ENCODE measurements at regions not wholly inside any gene's neighbourhood (a gene's known extent, or its start where the extent isn't known, plus 50 kb on each side); places are given as distances from the start of the nearest gene placed in this dataset.

- no peaks in the 10 kb centered on the region for H4K20me1 ChIP-seq (ENCODE audit: control insufficient read depth, insufficient read depth, low read depth, low read length)
- 0 out of 2 replicates have a peak, but pooled peaks cover 2% of the 10 kb centered on the region for H3K9me3 ChIP-seq (ENCODE audit: control insufficient read depth, insufficient read depth, low read length)
- no peak overlapping the region for H3K4me3 ChIP-seq (ENCODE audit: low read length)
- no peak overlapping the region for H3K4me2 ChIP-seq (ENCODE audit: low read length)
- H3K79me2 ChIP-seq (ENCODE audit: control insufficient read depth, low read length): no peaks in the 10 kb centered on the region
- H3K27me3 ChIP-seq (ENCODE audit: control insufficient read depth, low read length): no peaks in the 10 kb centered on the region
- H3K27ac ChIP-seq (ENCODE audit: low read depth, low read length): no peak overlapping the region
- no peaks in the 10 kb centered on the region for H3K9me2 ChIP-seq (replicated peaks; ENCODE audit: control insufficient read depth, low read length)
- H3F3A ChIP-seq (ENCODE audit: control insufficient read depth, insufficient read depth): no peaks in the 10 kb centered on the region
- H3K36me3 ChIP-seq (ENCODE audit: control insufficient read depth, low read length): no peaks in the 10 kb centered on the region
- H3K4me1 ChIP-seq (ENCODE audit: control insufficient read depth, low read length): no peaks in the 10 kb centered on the region
- TF ChIP-seq EZH2phosphoT487 (IDR thresholded peaks at IDR 0.05; ENCODE audit: borderline replicate concordance, low read length) (no peak), CTCF (IDR thresholded peaks at IDR 0.05; ENCODE audit: low read depth, low read length, poor library complexity, severe bottlenecking) (no peak)
Measured at GRCh38 chr22:49291781-49292180, 535.9 kb downstream of the BRD1 start.

DNA sequence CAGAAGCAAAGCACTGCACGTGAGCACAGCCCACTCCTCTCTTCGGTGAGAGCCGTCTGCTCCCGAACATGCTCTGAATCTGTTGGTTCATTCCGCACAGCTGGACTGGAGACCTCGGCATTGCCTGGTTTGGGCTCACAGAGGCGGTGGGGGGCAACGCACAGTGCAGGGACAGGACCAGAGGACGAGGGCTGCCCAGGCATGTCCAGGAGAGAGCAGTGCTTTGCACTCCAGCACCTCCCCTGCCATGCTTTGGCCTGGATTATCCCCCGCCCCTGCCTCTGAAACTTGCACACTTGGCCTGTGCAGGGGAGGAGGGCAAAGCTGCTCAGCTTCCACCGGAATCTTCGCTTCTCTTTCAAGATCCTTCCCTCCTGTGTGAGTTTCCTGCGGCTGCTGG lies 536.5 kb downstream of the BRD1 start:
- Histone ChIP-seq H3K79me2 (ENCODE audit: control insufficient read depth, low read length) (no peaks in the 10 kb centered on the region), H3K4me1 (ENCODE audit: control insufficient read depth, low read length) (no peaks in the 10 kb centered on the region), H3K4me3 (ENCODE audit: low read length) (no peak overlapping the region), H3F3A (ENCODE audit: control insufficient read depth, insufficient read depth) (no peaks in the 10 kb centered on the region), H3K4me2 (ENCODE audit: low read length) (no peak overlapping the region), H3K9me3 (ENCODE audit: control insufficient read depth, insufficient read depth, low read length) (0 out of 2 replicates have a peak, but pooled peaks cover 2% of the 10 kb centered on the region), H3K9me2 (replicated peaks; ENCODE audit: control insufficient read depth, low read length) (no peaks in the 10 kb centered on the region), H3K36me3 (ENCODE audit: control insufficient read depth, low read length) (no peaks in the 10 kb centered on the region), H3K27ac (ENCODE audit: low read depth, low read length) (no peak overlapping the region), H4K20me1 (ENCODE audit: control insufficient read depth, insufficient read depth, low read depth, low read length) (no peaks in the 10 kb centered on the region), H3K27me3 (ENCODE audit: control insufficient read depth, low read length) (no peaks in the 10 kb centered on the region)
- no peak for TF ChIP-seq CTCF (IDR thresholded peaks at IDR 0.05; ENCODE audit: low read depth, low read length, poor library complexity, severe bottlenecking)
- TF ChIP-seq EZH2phosphoT487 (IDR thresholded peaks at IDR 0.05; ENCODE audit: borderline replicate concordance, low read length): no peak

- H4K20me1 ChIP-seq (ENCODE audit: control insufficient read depth, insufficient read depth, low read depth, low read length): no peaks in the 10 kb centered on the region
- no peaks in the 10 kb centered on the region for H3K4me1 ChIP-seq (ENCODE audit: control insufficient read depth, low read length)
- no peak for TF ChIP-seq EZH2phosphoT487 (IDR thresholded peaks at IDR 0.05; ENCODE audit: borderline replicate concordance, low read length)
- no peak for TF ChIP-seq CTCF (IDR thresholded peaks at IDR 0.05; ENCODE audit: low read depth, low read length, poor library complexity, severe bottlenecking)
- no peak overlapping the region for H3K4me2 ChIP-seq (ENCODE audit: low read length)
- no peaks in the 10 kb centered on the region for H3K79me2 ChIP-seq (ENCODE audit: control insufficient read depth, low read length)
- no peak overlapping the region for H3K4me3 ChIP-seq (ENCODE audit: low read length)
- no peaks in the 10 kb centered on the region for H3K36me3 ChIP-seq (ENCODE audit: control insufficient read depth, low read length)
- no peak overlapping the region for H3K27ac ChIP-seq (ENCODE audit: low read depth, low read length)
- H3K27me3 ChIP-seq (ENCODE audit: control insufficient read depth, low read length): no peaks in the 10 kb centered on the region
- H3K9me2 ChIP-seq (replicated peaks; ENCODE audit: control insufficient read depth, low read length): no peaks in the 10 kb centered on the region
- H3K9me3 ChIP-seq (ENCODE audit: control insufficient read depth, insufficient read depth, low read length): 0 out of 2 replicates have a peak, but pooled peaks cover 2% of the 10 kb centered on the region
- no peaks in the 10 kb centered on the region for H3F3A ChIP-seq (ENCODE audit: control insufficient read depth, insufficient read depth)
Measured at GRCh38 chr22:49290711-49291110, 537.0 kb downstream of the BRD1 start.
